ENCODE measurements at regions not wholly inside any gene's neighbourhood (a gene's known extent, or its start where the extent isn't known, plus 50 kb on each side); places are given as distances from the start of the nearest gene placed in this dataset.

DNA sequence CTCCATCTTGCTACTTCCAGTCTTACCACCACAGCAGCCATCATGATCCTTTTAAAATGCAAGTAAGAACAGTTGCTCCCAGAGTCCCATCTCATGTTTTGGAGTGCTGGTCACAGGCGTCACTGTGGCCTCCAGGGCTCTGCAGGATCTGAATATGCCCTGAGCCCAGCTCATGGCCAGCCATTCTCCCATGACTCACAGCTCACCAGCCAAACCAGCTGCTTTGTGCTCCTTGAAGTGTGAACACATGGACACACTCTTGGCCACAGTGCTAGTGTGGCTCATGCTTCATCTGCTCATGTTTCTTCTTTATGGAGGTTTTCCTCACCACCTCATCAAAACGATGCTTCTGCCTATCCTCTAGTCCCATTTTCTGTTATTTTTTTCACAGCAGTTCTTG lies 466.5 kb downstream of the UQCRFS1 start:
- TF ChIP-seq, protein P1, sequence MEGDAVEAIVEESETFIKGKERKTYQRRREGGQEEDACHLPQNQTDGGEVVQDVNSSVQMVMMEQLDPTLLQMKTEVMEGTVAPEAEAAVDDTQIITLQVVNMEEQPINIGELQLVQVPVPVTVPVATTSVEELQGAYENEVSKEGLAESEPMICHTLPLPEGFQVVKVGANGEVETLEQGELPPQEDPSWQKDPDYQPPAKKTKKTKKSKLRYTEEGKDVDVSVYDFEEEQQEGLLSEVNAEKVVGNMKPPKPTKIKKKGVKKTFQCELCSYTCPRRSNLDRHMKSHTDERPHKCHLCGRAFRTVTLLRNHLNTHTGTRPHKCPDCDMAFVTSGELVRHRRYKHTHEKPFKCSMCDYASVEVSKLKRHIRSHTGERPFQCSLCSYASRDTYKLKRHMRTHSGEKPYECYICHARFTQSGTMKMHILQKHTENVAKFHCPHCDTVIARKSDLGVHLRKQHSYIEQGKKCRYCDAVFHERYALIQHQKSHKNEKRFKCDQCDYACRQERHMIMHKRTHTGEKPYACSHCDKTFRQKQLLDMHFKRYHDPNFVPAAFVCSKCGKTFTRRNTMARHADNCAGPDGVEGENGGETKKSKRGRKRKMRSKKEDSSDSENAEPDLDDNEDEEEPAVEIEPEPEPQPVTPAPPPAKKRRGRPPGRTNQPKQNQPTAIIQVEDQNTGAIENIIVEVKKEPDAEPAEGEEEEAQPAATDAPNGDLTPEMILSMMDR (IDR thresholded peaks at IDR 0.05; ENCODE audit: insufficient read depth, low read length): no peak
- TF ChIP-seq POLR2AphosphoS5 (IDR thresholded peaks at IDR 0.05; ENCODE audit: low read depth): no peak
